Bronchial epithelial cell (primary cell): ENCODE measurements at regions not wholly inside any gene's neighbourhood (a gene's known extent, or its start where the extent isn't known, plus 50 kb on each side); places are given as distances from the start of the nearest gene placed in this dataset.

Experiments used
- DNase-seq: peaks from one replicate; pipeline ENCODE4 v3.0.0-alpha.2; 2010; ENCODE audit warnings: low read depth
- FAIRE-seq: peaks from 2 replicates; lab custom pipeline; 2011; peaks lifted over from hg19 to GRCh38; lab: Jason Lieb, UNC
- H3K27me3 ChIP-seq: 2 replicates; pipeline ENCODE4 v1.5.1; 2011; ENCODE audit warnings: low read length; ENCODE audit not compliant: control insufficient read depth, insufficient read depth
- H3K36me3 ChIP-seq: 2 replicates; pipeline ENCODE4 v1.5.1; 2011; ENCODE audit warnings: low read length; ENCODE audit not compliant: control insufficient read depth, insufficient read depth
- H3K4me3 ChIP-seq: 2 replicates; pipeline ENCODE4 v1.5.1; 2011; ENCODE audit warnings: mild to moderate bottlenecking, low read depth, low read length, control low read depth
- CTCF ChIP-seq: IDR thresholded peaks from 2 replicates; pipeline ENCODE4 v1.5.1; 2011; ENCODE audit warnings: mild to moderate bottlenecking, moderate library complexity, low read length, control low read depth, inconsistent platforms; ENCODE audit not compliant: insufficient read depth, severe bottlenecking

- H3K27me3 ChIP-seq = no peaks in the 10 kb centered on the region
- DNase-seq (no peak), FAIRE-seq (no peak)
- H3K4me3 ChIP-seq = no peak overlapping the region
- TF ChIP-seq CTCF = no peak
- no peaks in the 10 kb centered on the region for H3K36me3 ChIP-seq
Measured at GRCh38 chr18:60445341-60445740, 72.8 kb upstream of the MC4R start.

GRCh38 chr18:60446821-60447220, 74.2 kb upstream of the MC4R start:
- FAIRE-seq (no peak), DNase-seq (no peak)
- Histone ChIP-seq H3K27me3 (no peaks in the 10 kb centered on the region), H3K4me3 (no peak overlapping the region), H3K36me3 (no peaks in the 10 kb centered on the region)
- no peak for TF ChIP-seq CTCF

- Histone ChIP-seq H3K27me3 (no peaks in the 10 kb centered on the region), H3K4me3 (no peak overlapping the region), H3K36me3 (no peaks in the 10 kb centered on the region)
- no peak for TF ChIP-seq CTCF
- DNase-seq (no peak), FAIRE-seq (no peak)
Measured at GRCh38 chr18:60448487-60449267, 76.1 kb upstream of the MC4R start.

- Histone ChIP-seq H3K36me3 (no peaks in the 10 kb centered on the region), H3K27me3 (no peaks in the 10 kb centered on the region), H3K4me3 (no peak overlapping the region)
- FAIRE-seq (no peak), DNase-seq (peak; percentile 44)
- no peak for TF ChIP-seq CTCF
Measured at GRCh38 chr18:60452421-60452820, 79.8 kb upstream of the MC4R start.

GRCh38 chr18:60466677-60467076, 94.1 kb upstream of the MC4R start:
- DNase-seq (no peak), FAIRE-seq (no peak)
- H3K36me3 ChIP-seq = no peaks in the 10 kb centered on the region
- TF ChIP-seq CTCF = no peak
- no peak overlapping the region for H3K4me3 ChIP-seq
- no peaks in the 10 kb centered on the region for H3K27me3 ChIP-seq
